A673 (cell line): ENCODE measurements at regions not wholly inside any gene's neighbourhood (a gene's known extent, or its start where the extent isn't known, plus 50 kb on each side); places are given as distances from the start of the nearest gene placed in this dataset.

ENCODE experiments used
- BruUV-seq: library from RNA; stranded (reverse); fragments of 400-500 nt; replicated peaks from 2 replicates; lab custom pipeline; 2021; lab: Mats Ljungman, UMichigan
- CTCF ChIA-PET: fragments of 300-600 bp; sonication (Branson Sonifier 250); formaldehyde crosslinking; loops from one replicate; lab custom pipeline; 2022; ENCODE audit warnings: antibody characterized with exemption; lab: Charles Lee
- POLR2A ChIA-PET: fragments of 300-600 bp; sonication (Branson Sonifier 250); formaldehyde crosslinking; loops from one replicate; lab custom pipeline; 2022; ENCODE audit warnings: antibody characterized with exemption; ENCODE audit not compliant: low non-redundant PET; lab: Charles Lee
- DNase-seq: peaks from one replicate; pipeline ENCODE4 v3.0.0-alpha.2; 2015; ENCODE audit warnings: low spot score
- H3K27ac ChIP-seq: fragments of 200-600 bp; sonication (generic); 2 replicates; pipeline ENCODE4 v1.5.1; 2016; ENCODE audit warnings: mixed run types, low read depth, mild to moderate bottlenecking, mixed read lengths, antibody characterized with exemption, low read length; ENCODE audit not compliant: poor library complexity, severe bottlenecking
- H3K27me3 ChIP-seq: fragments of 200-600 bp; sonication (generic); replicated peaks from 2 replicates; pipeline ENCODE4 v1.6.1; 2017; ENCODE audit warnings: mixed run types, low read depth, mild to moderate bottlenecking, mixed read lengths, antibody characterized with exemption, low read length; ENCODE audit not compliant: insufficient read depth, poor library complexity
- H3K36me3 ChIP-seq: fragments of 200-600 bp; sonication (generic); 2 replicates; pipeline ENCODE4 v1.6.1; 2016; ENCODE audit warnings: mixed run types, mild to moderate bottlenecking, mixed read lengths, antibody characterized with exemption, low read length; ENCODE audit not compliant: insufficient read depth, poor library complexity, severe bottlenecking
- H3K4me1 ChIP-seq: fragments of 200-600 bp; sonication (generic); 2 replicates; pipeline ENCODE4 v1.6.1; 2017; ENCODE audit warnings: mixed run types, mild to moderate bottlenecking, mixed read lengths, antibody characterized with exemption, low read length; ENCODE audit not compliant: insufficient read depth, poor library complexity, severe bottlenecking
- H3K4me3 ChIP-seq: fragments of 200-600 bp; sonication (generic); 2 replicates; pipeline ENCODE4 v1.5.1; 2016; ENCODE audit warnings: low read depth, mixed run types, mild to moderate bottlenecking, mixed read lengths, low read length; ENCODE audit not compliant: poor library complexity, severe bottlenecking
- H3K9me3 ChIP-seq: fragments of 200-600 bp; sonication (generic); 2 replicates; pipeline ENCODE4 v1.6.1; 2016; ENCODE audit warnings: mixed run types, low read depth, mild to moderate bottlenecking, mixed read lengths, antibody characterized with exemption, low read length; ENCODE audit not compliant: poor library complexity, severe bottlenecking
- CTCF ChIP-seq: fragments of 300-800, 200-600 bp; sonication (generic); conservative IDR thresholded peaks from 2 replicates; pipeline ENCODE4 v1.5.1; 2017; ENCODE audit warnings: low read depth, mild to moderate bottlenecking, antibody characterized with exemption, low read length, moderate library complexity, mixed read lengths
- EZH2 ChIP-seq: fragments of 200-600 bp; sonication (generic); IDR thresholded peaks from 2 replicates; pipeline ENCODE4 v1.6.1; 2017; ENCODE audit warnings: borderline replicate concordance, low read depth, mild to moderate bottlenecking, mixed read lengths, antibody characterized with exemption, low read length; ENCODE audit not compliant: poor library complexity, severe bottlenecking
- intact Hi-C: fragments of 100-400 bp; cut with micrococcal nuclease; formaldehyde crosslinking; loops from one replicate; pipeline ENCODE4 v1.10.0; 2022; ENCODE audit not compliant: unreplicated experiment

GRCh38 chr9:135309763-135310125, 169.8 kb upstream of the PPP1R26 start:
- no peak for TF ChIP-seq CTCF
- TF ChIP-seq EZH2 = no peak
- POLR2A ChIA-PET = no interaction called here
- intact Hi-C loops = no loop called here
- Histone ChIP-seq H3K27ac (no peak overlapping the region), H3K27me3 (no peaks in the 10 kb centered on the region), H3K4me3 (no peak overlapping the region), H3K4me1 (no peaks in the 10 kb centered on the region), H3K9me3 (peaks cover 12% of the 10 kb centered on the region), H3K36me3 (no peaks in the 10 kb centered on the region)
- BruUV-seq = no TSS peak
- DNase-seq = no peak
- CTCF ChIA-PET = no interaction called here

GRCh38 chr9:135310134-135310533, 169.4 kb upstream of the PPP1R26 start:
- Histone ChIP-seq H3K4me1 (no peaks in the 10 kb centered on the region), H3K27ac (no peak overlapping the region), H3K36me3 (no peaks in the 10 kb centered on the region), H3K9me3 (peaks cover 12% of the 10 kb centered on the region), H3K4me3 (no peak overlapping the region), H3K27me3 (no peaks in the 10 kb centered on the region)
- ChIA-PET CTCF (no interaction called here), POLR2A (no interaction called here)
- no peak for DNase-seq
- BruUV-seq = no TSS peak
- TF ChIP-seq CTCF (no peak), EZH2 (no peak)
- intact Hi-C loops = no loop called here

DNA sequence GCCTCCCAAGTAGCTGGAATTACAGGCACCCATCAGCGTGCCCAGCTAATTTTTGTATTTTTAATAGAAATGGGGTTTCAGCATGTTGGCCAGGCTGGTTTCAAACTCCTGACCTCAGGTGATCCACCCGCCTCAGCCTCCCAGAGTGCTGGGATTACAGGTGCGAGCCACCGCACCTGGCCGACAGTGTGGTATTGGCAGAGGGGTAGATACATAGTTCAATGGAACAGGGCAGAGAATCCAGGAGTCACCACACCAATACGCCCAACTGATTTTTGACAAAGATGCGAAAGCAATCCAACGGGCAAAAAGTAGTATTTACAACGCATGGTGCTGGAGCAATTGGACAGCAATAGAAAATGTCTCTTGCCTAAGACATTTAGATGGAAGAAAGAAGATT, 164.0 kb upstream of the PPP1R26 start:
- CTCF ChIA-PET = no interaction called here
- no peak for DNase-seq
- Histone ChIP-seq H3K27me3 (no peaks in the 10 kb centered on the region), H3K9me3 (peaks cover 12% of the 10 kb centered on the region), H3K36me3 (no peaks in the 10 kb centered on the region), H3K4me1 (no peaks in the 10 kb centered on the region), H3K4me3 (no peak overlapping the region), H3K27ac (no peak overlapping the region)
- intact Hi-C loops = no loop called here
- TF ChIP-seq EZH2 (no peak), CTCF (no peak)
- POLR2A ChIA-PET = no interaction called here
- BruUV-seq = no TSS peak
